ENCODE measurements at regions not wholly inside any gene's neighbourhood (a gene's known extent, or its start where the extent isn't known, plus 50 kb on each side); places are given as distances from the start of the nearest gene placed in this dataset.

- DNase-seq (ENCODE audit: low spot score in 2 of 2) = no peak
- Histone ChIP-seq H3K4me1 (peaks cover 0 to 85% (median 24%) of the 10 kb centered on the region in 4 donors), H3K27me3 (no peaks in the 10 kb centered on the region), H3K4me3 (no peak overlapping the region), H3K9me3 (no peaks in the 10 kb centered on the region), H3K27ac (peak overlapping the region in 2 of 4 donors; percentile 34 to 41), H3K36me3 (no peaks in the 10 kb centered on the region)
- no peak for TF ChIP-seq CTCF (IDR thresholded peaks at IDR 0.05)
- no peak for TF ChIP-seq EP300 (IDR thresholded peaks at IDR 0.05)
- no peak for TF ChIP-seq POLR2A (IDR thresholded peaks at IDR 0.05)
- 85% methylated on average over 6 of the region's 6 CpGs for WGBS, 2 donors
These were observed 294.9 kb upstream of the MKLN1 start for GRCh38 chr7:131032786-131033185.

- Histone ChIP-seq H3K36me3 (no peaks in the 10 kb centered on the region), H3K4me1 (peaks cover 2 to 86% (median 32%) of the 10 kb centered on the region in 4 donors), H3K9me3 (no peaks in the 10 kb centered on the region), H3K27ac (peak overlapping the region in 3 of 4 donors; percentile 5 to 76 (median 51)), H3K27me3 (no peaks in the 10 kb centered on the region), H3K4me3 (no peak overlapping the region)
- 73 to 74% methylated on average over 9 of the region's 9 CpGs for WGBS, 2 donors
- TF ChIP-seq EP300 (IDR thresholded peaks at IDR 0.05) (peak in 1 of 2 donors; percentile 7), CTCF (IDR thresholded peaks at IDR 0.05) (no peak), POLR2A (IDR thresholded peaks at IDR 0.05) (no peak)
- peak in 1 of 2 donors; percentile 33 for DNase-seq (ENCODE audit: low spot score in 2 of 2)
These were observed 293.4 kb upstream of the MKLN1 start for GRCh38 chr7:131034166-131034881.

DNA sequence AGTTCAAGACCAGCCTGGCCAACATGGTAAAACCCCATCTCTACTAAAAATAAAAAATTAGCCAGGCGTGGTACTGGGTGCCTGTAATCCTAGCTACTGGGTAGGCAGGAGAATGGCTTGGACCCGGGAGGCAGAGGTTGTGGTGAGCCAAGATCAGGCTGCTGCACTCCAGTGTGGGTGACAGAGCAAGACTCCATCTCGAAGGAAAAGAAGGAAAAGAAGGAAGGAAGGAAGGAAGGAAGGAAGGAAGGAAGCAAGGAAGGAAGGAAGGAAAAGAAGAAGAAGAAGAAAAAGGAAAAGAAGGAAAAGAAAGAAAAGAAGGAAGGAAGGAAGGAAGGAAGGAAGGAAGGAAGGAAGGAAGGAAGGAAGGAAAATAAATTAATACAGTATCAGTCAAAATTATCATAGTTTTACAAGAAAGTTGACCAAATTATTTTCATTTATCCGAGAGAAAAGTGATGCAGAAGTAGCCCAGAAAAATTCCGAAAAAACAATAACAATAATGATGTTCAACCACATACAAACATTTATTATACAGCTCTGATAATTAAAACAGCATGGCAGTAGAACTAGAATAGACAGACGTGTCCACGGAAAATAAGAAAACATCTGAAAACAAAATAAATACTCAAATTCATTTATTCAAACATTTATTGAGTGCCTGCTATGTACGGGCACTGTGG is 292.4 kb upstream of the MKLN1 start:
- Histone ChIP-seq H3K4me1 (peaks cover 8 to 88% (median 37%) of the 10 kb centered on the region in 4 donors), H3K27me3 (no peaks in the 10 kb centered on the region), H3K36me3 (no peaks in the 10 kb centered on the region), H3K9me3 (no peaks in the 10 kb centered on the region), H3K4me3 (no peak overlapping the region), H3K27ac (peak overlapping the region in 2 of 4 donors; percentile 51 to 76)
- TF ChIP-seq CTCF (IDR thresholded peaks at IDR 0.05) (no peak), POLR2A (IDR thresholded peaks at IDR 0.05) (no peak), EP300 (IDR thresholded peaks at IDR 0.05) (no peak)
- 87 to 92% methylated on average over 8 of the region's 8 CpGs for WGBS, 2 donors
- DNase-seq (ENCODE audit: low spot score in 2 of 2) = no peak

GRCh38 chr7:131038153-131038552 is 289.5 kb upstream of the MKLN1 start:
- no peaks in the 10 kb centered on the region for H3K27me3 ChIP-seq

More at GRCh38 chr7:131038153-131038552, 289.5 kb upstream of the MKLN1 start:
- DNase-seq (ENCODE audit: low spot score in 2 of 2) = no peak
- TF ChIP-seq EP300 (IDR thresholded peaks at IDR 0.05) = no peak
- TF ChIP-seq CTCF (IDR thresholded peaks at IDR 0.05) = no peak
- no peak for TF ChIP-seq POLR2A (IDR thresholded peaks at IDR 0.05)
- Histone ChIP-seq H3K4me1 (peaks cover 8 to 86% (median 26%) of the 10 kb centered on the region in 4 donors), H3K9me3 (no peaks in the 10 kb centered on the region), H3K27ac (peak overlapping the region; percentile 61 to 92 (median 80)), H3K4me3 (no peak overlapping the region), H3K36me3 (no peaks in the 10 kb centered on the region)
- 81 to 85% methylated on average over 3 of the region's 3 CpGs for WGBS, 2 donors

All from tibial nerve (tissue), 4 donors.